SK-N-SH (cell line): ENCODE measurements at regions not wholly inside any gene's neighbourhood (a gene's known extent, or its start where the extent isn't known, plus 50 kb on each side); places are given as distances from the start of the nearest gene placed in this dataset.

ENCODE experiments used
- CHD2 ChIP-seq: fragments of 150-350 bp; IDR thresholded peaks from 2 replicates; pipeline ENCODE4 v1.6.1; 2018; ENCODE audit warnings: low read length; ENCODE audit not compliant: partially characterized antibody
- FOXJ3 ChIP-seq: sonication (generic); formaldehyde crosslinking; IDR thresholded peaks from 2 replicates; pipeline ENCODE4 v1.5.1; 2020; ENCODE audit warnings: mild to moderate bottlenecking, missing genetic modification reagents
- RAD21 ChIP-seq: IDR thresholded peaks from 2 replicates; pipeline ENCODE4 v1.6.1; 2012; ENCODE audit warnings: mild to moderate bottlenecking, low read length
- TAF1 ChIP-seq: IDR thresholded peaks from 2 replicates; pipeline ENCODE4 v1.6.1; 2012; ENCODE audit warnings: low read depth, mild to moderate bottlenecking, low read length, moderate library complexity, borderline replicate concordance
- TF ChIP-seq, protein P1 (sequence below): fragments of 200-600 bp; sonication (generic); IDR thresholded peaks from 2 replicates; pipeline ENCODE4 v1.6.1; 2017; ENCODE audit warnings: antibody characterized with exemption, mild to moderate bottlenecking, moderate library complexity
- TF ChIP-seq, protein P2 (sequence below): IDR thresholded peaks from 2 replicates; pipeline ENCODE4 v1.6.1; 2012; ENCODE audit warnings: mild to moderate bottlenecking, low read depth, low read length, moderate library complexity

DNA sequence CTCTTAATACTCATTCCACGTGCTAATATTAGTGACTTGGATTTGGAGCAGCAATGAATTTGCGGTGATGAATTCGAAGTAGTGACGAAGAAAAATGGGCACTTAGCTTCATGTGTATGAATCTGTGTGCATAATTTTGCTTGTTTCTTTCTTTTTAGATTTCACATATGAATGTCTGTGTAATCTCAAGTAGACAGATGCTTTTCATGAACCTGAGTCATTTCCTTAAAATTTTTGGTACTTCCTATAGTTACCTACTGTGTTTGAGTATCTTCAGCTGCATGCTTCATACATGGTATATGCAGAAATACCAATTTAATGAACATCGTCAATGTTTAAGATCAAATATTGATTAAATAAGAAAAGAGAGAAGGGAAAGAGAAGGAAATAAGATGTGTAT lies 540.2 kb downstream of the RAB38 start:
- TF ChIP-seq, protein P1, sequence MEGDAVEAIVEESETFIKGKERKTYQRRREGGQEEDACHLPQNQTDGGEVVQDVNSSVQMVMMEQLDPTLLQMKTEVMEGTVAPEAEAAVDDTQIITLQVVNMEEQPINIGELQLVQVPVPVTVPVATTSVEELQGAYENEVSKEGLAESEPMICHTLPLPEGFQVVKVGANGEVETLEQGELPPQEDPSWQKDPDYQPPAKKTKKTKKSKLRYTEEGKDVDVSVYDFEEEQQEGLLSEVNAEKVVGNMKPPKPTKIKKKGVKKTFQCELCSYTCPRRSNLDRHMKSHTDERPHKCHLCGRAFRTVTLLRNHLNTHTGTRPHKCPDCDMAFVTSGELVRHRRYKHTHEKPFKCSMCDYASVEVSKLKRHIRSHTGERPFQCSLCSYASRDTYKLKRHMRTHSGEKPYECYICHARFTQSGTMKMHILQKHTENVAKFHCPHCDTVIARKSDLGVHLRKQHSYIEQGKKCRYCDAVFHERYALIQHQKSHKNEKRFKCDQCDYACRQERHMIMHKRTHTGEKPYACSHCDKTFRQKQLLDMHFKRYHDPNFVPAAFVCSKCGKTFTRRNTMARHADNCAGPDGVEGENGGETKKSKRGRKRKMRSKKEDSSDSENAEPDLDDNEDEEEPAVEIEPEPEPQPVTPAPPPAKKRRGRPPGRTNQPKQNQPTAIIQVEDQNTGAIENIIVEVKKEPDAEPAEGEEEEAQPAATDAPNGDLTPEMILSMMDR = no peak
- no peak for TF ChIP-seq TAF1
- no peak for TF ChIP-seq CHD2
- TF ChIP-seq, protein P2, sequence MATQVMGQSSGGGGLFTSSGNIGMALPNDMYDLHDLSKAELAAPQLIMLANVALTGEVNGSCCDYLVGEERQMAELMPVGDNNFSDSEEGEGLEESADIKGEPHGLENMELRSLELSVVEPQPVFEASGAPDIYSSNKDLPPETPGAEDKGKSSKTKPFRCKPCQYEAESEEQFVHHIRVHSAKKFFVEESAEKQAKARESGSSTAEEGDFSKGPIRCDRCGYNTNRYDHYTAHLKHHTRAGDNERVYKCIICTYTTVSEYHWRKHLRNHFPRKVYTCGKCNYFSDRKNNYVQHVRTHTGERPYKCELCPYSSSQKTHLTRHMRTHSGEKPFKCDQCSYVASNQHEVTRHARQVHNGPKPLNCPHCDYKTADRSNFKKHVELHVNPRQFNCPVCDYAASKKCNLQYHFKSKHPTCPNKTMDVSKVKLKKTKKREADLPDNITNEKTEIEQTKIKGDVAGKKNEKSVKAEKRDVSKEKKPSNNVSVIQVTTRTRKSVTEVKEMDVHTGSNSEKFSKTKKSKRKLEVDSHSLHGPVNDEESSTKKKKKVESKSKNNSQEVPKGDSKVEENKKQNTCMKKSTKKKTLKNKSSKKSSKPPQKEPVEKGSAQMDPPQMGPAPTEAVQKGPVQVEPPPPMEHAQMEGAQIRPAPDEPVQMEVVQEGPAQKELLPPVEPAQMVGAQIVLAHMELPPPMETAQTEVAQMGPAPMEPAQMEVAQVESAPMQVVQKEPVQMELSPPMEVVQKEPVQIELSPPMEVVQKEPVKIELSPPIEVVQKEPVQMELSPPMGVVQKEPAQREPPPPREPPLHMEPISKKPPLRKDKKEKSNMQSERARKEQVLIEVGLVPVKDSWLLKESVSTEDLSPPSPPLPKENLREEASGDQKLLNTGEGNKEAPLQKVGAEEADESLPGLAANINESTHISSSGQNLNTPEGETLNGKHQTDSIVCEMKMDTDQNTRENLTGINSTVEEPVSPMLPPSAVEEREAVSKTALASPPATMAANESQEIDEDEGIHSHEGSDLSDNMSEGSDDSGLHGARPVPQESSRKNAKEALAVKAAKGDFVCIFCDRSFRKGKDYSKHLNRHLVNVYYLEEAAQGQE = no peak
- no peak for TF ChIP-seq RAD21
- TF ChIP-seq FOXJ3 = no peak
